ENCODE measurements at regions not wholly inside any gene's neighbourhood (a gene's known extent, or its start where the extent isn't known, plus 50 kb on each side); places are given as distances from the start of the nearest gene placed in this dataset.

DNA sequence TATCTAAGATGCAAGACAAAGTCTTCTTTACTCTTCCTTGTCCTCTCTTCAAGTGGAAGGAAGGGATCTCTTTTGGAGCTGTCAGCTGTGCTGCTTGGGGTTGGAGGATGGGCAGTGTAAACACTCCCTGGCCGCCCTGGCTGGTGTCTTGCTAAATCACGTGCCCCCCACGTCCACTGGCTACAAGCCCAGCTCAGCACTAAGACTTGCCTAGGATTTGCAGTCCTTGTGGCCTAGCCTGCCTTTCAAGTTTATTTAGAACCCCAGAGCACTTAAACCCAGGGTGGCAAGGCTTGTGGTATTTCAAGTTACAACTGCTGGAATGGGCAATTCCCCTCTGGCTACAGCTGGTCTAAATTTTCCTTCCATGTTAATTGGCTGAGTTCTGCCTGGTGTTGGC, 272.4 kb upstream of the MYO3A start:
- no peak for DNase-seq

DNA sequence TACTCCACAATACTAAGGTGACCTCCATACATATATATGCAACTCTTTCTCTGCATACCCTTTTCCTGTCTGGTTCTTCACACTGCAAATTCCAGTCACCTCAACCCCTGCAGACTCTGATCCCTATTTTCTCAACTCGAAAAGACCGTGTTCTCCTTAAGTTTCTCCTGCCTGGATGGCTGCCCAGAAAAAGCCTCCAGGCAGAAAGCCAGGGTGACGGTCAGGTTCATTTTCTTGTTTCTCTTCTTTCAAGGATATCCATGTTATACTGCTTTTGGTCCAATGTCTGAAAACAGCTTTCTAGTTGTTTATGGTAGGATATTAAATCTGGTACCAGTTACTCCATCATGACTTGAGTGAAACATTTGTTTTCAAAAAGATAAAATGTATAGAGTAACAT, 267.8 kb upstream of the MYO3A start:
- no peak for DNase-seq

DNA sequence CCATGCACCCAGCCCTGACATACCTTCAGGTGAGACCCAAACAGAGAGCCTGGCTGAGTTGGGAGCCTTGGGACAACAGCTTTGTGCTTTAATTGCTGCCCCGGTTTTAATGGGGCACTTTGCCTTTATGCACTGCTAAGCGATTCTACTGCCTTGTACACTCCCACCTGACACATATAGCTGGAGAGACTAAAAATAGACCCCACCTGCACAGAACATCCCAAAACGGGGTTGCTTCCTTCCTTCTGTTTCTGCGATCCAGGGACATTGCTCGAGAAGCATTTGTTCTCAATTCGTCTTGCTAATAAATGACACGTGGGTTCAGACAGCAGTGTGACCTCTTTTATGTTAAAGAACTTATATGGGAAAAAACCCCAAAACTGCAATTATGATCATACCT, 258.8 kb upstream of the MYO3A start:
- DNase-seq = no peak

DNA sequence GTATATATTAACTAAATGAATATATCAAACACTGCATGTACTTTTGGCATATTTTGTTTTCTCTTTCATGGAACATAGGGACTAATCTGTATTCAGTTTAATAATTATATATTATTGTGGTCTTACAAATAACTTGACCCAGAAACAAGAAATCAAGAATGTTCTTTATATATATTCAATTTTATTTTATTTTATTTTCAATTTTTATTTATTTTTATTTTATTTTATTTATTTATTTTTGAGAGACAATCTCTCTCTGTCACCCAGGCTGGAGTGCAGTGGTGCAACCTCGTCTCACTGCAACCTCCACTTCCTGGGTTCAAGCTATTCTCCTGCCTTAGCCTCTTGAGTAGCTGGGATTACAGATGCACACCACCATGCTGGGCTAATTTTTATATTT, 258.4 kb upstream of the MYO3A start:
- DNase-seq = no peak

DNA sequence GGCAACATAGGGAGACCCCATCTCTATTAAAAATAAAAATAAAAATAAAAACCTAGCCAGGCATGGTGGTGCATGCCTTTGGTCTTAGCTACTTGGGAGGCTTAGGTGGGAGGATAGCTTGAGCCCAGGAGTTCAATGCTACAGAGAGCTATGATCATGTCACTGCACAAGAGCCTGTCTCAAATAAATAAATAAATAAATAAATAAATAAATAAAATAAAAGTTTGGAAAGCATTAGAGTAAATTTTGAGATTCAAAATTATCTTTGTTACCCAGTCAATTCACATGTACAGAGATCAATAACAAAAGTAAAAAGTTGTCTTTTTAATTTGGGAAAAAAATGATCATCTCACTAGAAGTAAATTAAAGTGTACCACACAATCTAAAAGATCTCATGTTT, 255.8 kb upstream of the MYO3A start:
- no peak for DNase-seq

DNA sequence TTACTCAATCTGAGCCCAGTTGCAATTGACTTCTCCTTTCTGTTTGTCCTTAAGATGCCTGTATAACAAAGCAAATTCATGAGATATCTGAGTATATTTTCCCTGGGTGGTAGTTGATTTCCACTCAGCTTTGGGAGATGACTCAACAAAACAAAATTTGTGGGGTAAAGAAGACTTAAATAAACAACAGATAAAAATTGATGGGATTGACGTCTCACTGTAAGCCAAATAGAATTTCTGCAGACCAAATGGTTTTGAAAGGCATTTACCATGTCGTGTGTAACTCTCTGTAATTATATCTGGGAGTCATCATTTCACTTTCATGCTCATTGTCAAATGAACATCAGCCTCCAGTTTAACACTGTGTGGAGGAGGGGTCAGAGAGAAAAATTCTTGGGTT, 255.4 kb upstream of the MYO3A start:
- DNase-seq = no peak

DNA sequence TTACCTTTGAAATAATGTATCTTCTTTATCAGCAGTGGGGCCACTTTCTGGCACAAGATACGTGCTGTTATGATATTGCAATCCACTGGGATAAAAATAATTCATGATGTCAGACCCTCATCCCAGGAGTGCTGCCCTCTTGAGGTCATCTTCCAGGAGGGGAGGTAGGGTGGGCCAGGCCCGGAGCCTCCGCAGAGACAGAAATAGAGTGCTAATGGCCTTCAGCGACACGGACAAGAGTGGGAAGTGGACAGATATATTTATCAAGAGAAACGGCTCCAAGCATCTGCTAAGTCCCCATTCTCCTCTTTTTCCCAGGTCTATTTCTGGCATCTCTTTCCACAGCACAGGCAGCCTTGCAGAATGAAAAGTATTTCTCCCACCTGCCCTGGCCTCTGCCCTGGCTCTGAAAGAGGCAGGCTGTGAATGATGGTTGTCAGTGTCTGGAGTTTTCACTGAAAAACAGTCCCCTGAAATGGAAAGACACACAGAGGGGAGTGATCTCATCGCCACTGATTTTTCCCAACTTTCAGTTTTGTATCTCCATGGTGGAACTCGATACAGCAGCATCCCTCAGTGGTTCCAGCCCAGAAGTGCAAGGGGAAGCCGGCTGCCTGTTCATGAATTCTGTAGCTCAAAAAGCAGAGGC, 251.7 kb upstream of the MYO3A start:
- no peak for DNase-seq

DNA sequence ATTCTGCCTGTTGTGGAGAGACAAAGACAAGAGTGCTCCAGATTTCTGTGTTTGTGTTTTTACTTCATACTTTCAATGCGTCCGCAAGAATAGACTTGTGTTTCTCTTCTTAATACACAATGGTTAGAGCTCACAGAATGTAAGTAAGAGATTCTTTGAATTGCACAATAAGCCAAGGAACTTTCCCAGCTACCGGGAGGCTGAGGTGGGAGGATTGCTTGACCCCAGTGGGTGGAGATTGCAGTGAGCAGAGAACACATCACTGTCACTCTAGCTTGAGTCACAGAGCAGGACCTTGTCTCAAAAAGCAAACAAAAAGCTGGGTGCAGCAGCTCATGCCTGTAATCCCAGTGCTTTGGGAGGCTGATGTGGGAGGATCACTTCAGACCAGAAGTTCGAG, 250.7 kb upstream of the MYO3A start:
- DNase-seq = no peak

DNA sequence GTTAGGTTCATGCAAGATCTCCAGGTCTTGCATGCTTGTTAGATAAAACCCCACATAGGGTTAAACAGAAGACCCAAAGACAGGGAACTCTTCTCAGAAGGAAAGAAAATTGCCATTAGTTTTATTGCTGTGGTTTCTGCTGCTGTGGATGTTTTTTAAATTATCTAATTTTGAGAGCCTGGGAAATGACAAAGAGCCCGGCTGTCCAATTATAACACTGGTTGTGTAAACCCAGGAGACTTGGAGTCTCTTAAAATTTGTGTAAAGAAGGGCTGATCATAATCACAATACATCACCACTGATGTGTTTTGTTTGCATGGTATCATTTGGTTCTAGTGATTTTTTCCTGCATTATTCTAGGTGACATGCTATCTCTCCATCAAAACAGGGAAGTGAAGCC, 246.5 kb upstream of the MYO3A start:
- DNase-seq = no peak

DNA sequence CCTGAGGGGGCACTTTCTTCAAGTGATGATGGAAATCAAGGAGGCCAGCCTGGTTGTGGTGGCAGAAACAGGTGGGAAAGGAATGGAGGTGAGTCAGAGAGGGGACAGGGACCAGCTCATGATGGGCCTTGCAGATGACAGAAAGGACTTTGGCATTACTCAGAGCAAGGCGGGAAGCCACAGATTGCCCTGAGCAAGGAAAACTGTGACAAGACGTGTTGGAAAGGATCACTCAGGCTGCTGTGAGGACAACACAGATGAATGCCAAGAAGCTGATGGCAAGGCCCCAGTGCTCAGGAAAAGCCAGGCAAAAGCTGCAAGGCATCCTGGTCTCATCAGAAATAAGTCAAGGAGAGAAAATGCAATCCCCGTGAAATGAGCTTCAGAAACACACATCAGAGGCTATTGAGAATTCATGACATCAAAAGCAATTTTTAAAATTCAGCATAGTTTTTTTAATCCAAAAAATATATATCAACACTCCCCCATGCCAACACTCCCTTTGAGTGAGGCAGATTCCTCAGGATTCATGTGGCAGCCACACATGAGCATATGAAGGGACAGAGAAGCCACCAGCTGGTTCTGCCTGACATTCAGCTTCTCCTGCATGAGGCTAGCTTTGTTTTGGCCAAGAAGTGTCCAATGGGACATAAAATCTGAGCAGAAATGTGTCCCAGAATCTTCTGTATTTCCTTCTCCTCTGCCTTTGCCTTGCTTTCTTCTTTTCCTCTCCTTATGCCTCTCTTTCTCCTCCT, 244.5 kb upstream of the MYO3A start:
- no peak for DNase-seq

DNA sequence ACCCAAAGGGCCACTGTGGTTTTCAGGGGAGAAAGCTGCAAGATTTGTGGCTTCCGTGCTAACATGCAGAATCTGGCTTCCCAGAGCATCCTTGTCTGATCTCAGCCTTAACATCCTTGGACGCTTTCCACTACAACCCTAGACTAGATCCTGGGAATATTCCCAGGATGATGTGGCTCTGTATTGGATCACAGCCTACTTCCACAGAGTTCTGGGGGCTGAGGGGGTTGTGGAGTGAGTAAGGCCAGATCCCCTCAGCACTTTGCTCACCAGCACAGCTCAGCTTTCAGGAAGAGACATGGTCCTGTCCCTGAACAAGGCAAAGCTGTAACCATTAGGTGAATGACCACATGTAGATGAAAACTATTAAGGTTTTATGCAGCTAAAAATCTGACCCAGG, 241.3 kb upstream of the MYO3A start:
- DNase-seq = no peak

DNA sequence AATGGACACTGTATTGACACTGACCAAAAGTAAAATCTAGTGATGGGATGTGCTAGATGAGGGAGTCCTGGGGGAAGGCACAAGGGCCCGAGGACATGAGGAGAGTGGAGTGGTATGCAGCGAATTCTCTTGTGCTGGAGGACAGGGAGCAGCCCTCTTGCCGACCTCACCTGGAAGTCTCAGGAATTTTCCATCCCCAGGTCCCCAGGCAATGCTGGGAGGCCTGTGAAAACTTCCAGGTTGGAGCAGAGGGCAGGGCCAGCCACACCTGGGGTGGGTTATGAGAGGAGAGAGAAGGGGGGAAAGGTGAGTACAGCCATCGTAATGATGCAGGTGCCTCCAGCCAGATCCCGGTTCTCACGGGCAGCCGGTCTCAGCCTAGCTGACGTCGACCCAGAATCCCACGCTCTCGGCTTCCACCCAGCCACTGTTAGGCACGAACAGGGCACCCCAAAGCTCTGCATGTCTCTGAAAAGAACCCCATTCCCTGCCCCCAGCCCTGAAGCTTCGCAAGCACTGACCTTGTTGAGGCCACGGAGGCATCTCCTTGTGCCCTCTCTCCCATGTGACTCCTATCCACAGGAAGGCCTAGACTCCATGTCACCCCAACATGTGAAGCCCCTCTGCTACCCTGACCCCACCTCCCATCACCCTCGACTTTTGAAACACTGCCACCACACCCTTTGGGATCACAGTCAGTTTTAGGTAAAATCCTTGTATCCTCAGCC, 239.7 kb upstream of the MYO3A start:
- no peak for DNase-seq

DNA sequence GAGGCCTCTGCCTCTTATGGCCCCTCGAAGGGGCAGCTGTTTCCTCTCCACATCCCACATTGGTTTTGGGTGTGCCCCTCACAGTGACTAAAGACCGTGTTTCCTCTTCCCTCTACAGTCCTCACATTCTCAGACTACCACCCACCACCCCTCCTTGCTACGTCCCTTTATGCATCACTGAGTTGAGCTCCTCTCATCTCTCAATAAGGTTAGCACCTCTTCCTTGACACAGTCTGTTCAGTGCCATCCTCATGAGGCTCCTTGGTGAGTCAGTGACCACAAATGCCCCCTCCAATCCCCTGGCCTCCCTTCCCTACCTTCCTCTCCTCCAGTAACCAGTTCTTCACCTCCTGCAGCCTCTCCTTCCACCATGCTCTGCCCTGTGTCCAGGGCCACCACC, 239.1 kb upstream of the MYO3A start:
- no peak for DNase-seq

DNA sequence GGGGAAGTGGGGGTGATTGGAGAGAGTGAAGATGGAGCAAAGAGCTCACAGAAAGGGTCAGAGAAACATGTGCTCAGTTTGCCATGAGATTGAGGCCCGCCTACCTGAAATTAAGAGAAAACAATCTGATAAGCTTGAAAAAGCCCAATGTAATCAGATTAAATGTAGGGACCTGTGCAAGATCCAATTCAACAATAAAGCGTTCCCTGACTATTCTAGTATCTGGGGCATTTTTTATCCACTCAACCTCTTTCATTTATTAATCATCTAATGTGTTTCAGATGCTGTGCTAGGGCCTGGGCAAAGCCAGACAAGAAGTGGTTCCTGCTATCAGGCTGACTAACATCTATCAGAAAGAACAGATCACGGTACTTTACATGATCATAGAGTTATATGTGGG, 238.4 kb upstream of the MYO3A start:
- no peak for DNase-seq

DNA sequence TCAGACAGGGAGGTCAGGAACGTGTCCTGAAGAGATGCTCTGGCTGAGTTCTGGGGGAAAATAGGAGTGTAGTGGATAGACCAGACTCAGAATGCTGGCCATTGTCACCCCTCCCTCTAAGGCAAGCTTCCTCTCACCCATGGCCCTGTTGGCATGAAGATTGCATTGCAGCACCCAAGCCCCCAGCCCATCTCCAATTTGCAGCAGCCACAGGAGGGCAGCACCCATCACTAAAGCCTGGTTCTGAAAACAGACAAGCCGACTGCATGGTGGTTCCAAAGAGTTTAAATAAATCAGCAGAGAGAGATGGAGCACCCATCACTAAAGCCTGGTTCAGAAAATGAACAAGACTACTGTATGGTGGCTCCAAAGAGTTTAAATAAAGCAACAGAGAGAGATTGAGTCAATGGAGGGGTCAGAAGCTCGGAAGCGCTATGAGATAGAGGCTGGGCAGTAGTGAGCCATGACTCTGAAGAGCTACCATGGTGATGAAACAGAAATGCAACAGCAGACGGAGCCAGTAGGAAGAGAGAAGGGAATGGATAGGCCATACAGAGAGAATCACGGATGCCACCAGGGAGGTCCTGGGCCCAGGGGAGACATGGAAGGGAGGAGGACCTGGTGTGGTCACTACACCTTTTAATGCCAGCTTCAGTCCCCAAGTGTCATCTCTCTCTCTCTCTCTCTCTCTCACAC, 237.9 kb upstream of the MYO3A start:
- DNase-seq = no peak

DNA sequence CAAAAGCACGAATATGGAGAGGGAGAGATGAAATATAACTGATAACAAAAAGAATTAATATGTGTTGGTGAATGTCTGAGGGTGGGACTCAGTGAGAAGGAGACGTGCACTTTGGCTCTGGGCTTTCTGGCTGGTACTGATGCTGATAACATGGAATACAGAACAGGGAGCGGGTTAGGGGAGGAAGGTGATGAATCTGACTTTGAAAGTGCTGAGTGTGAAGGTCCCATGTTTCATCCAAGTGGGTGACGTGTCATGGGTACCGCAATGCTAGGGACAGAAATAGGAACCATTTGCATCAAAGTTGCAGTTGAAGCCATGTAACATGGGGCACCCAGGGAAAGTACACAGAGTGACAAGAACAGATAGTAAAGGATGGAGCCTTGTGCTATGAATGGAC, 236.6 kb upstream of the MYO3A start:
- no peak for DNase-seq

DNA sequence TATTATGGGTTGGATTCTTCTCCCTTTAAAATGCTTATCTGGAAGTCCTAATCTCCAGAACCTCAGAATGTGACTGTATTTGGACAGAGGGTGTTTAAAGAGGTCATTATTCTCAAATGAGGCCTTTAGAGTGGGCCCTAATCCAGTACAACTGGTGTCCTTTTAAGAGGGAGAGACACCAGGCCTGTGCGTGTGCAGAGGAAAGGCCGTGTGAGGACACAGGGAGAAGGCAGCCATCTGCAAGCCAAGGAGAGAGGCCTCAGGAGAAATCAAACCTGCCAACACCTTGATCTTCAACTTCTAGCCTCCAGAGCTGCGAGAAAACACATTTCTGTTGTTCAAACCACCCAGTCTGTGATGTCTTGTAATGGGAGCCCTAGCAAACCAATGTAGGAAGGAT, 235.4 kb upstream of the MYO3A start:
- DNase-seq = no peak

DNA sequence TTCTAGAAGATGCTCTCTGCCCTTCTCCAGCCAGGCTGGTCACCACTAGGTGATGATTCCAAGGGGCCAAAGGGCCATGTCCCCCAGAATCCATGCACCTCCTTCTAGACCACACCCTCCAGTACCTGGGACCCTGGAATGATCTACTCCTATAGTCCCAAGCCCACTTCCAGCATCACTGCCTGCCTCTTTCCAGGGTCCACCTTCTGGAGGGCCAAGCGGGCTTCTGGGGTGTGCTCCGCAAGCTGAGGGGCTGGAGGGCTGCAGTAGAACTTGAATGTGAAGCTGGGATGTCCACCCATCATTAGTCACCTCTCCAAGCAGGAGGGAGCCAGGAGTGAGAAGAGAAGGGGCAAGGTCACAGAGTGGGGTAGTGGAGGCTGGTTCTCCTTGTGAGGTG, 234.4 kb upstream of the MYO3A start:
- no peak for DNase-seq

DNA sequence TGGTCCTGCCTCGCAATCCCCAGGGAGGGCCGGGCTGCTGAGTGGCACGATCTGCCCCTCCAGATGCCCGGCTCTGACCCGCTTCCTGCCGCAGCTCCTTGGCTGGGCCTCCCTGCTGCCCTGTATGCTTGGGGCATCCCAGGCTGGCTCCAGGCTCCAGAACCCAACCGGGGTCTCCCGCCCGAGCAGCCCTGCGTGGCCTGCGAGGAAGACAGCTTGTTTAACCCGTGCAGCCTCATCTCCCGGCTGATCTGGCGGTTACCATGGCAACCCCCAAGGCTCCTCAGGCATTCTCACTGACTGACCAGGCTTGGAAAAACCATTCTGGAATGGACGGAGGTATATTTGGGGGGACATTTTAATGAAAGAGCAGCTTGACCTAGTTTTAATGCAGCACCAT, 232.4 kb upstream of the MYO3A start:
- no peak for DNase-seq

DNA sequence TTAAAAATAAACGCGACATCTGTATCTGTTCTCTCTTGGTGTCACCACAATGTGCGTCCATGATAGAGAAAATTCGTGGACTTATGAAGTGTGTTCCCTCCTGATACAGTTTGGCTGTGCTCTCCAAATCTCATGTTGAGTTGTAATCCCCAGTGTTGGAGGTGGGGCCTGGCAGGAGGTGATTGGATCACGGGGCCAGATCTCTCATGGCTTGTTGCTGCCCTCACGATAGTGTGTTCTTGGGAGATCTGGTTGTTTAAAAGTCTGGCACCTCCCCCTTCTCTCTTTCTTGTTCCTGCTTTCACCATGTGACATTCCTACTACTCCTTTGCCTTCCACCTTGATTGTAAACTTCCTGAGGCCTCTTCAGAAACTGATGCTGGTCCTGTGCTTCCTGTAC, 229.4 kb upstream of the MYO3A start:
- DNase-seq = no peak

DNA sequence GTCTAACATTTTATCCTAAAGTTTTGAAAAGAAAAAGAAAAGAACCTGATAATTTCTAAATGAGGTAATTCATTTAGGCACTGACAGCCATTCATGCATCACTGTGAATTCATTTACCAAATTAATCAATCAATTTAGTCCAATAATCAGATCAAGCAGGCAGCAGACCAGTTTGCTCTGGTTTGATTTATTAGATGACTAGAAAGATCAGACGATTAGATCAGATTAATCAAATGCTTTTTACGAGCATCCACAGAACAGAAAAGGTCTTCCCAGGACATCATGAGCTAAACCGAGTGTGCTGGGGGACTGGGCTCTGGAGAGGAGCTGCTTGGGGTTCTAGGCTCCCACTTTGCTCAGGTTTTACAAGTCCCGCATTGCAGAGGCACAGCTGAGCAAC, 226.5 kb upstream of the MYO3A start:
- no peak for DNase-seq

DNA sequence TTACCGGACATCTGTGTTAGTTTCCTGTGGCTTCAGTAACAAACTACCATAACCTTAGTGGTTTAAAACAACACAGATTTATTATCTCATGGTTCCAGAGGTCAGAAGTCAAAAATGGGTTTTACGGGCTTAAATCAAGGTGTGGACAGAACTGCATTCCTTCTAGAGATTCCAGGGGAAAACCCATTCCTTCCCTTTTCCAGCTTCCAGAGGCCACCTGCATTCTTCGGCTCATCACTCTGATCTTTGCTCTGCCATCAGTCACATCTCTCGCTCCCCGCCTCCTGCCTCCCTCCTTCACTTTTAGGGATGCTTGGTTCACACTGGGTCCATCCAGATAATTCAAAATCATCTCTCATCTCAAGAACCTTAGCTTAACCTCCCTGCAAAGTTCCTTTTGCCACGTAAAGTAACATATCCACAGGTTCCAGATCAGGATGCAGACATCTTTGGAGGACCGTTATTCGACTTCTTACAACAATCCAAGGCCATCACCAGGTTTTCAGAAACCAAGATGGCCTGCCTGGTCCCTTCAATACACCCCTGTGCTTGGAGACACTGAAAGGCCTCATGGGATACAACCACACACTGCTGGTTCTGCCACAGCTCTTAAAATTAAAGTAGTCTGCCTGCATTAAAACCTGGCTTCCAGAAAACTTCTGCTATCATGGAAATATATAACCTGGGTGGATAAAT, 225.9 kb upstream of the MYO3A start:
- no peak for DNase-seq

DNA sequence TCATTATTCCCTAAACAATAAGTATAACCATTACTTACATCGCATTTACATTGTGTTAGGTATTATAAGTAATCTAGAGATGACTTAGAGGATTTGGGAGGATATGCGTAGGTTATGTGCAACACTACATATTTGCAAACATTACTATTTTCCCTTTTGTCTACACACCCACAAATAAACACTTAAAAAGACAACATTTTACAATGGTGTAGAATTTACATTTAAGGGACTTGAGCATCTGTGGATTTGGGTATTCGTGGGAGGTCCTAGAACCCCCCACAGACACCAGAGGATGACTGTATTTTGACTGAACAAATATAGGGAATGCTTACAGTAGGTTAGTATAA, 220.2 kb upstream of the MYO3A start:
- DNase-seq = no peak
